ENCODE measurements at regions not wholly inside any gene's neighbourhood (a gene's known extent, or its start where the extent isn't known, plus 50 kb on each side); places are given as distances from the start of the nearest gene placed in this dataset.

DNA sequence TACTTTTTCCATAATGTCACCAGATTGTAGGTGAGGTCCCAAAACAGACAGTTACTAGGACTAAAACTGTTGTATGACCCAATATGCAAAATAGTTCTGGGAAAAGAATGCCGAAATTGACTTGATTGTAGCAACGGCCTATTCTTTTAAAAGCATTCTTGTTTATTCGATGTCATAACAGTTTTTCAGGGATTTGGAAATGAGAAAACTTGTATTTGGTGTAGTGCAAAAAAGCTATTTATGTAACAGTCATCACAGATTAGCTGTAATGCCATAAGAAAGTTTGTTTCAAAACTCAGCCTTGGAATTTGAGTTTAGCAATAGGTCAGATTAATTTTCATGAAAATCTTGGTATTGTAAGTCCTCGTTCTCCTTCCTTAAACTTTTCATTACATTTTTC is 69.2 kb upstream of the DIAPH2 start:
- TF ChIP-seq, protein P1, sequence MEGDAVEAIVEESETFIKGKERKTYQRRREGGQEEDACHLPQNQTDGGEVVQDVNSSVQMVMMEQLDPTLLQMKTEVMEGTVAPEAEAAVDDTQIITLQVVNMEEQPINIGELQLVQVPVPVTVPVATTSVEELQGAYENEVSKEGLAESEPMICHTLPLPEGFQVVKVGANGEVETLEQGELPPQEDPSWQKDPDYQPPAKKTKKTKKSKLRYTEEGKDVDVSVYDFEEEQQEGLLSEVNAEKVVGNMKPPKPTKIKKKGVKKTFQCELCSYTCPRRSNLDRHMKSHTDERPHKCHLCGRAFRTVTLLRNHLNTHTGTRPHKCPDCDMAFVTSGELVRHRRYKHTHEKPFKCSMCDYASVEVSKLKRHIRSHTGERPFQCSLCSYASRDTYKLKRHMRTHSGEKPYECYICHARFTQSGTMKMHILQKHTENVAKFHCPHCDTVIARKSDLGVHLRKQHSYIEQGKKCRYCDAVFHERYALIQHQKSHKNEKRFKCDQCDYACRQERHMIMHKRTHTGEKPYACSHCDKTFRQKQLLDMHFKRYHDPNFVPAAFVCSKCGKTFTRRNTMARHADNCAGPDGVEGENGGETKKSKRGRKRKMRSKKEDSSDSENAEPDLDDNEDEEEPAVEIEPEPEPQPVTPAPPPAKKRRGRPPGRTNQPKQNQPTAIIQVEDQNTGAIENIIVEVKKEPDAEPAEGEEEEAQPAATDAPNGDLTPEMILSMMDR (IDR thresholded peaks at IDR 0.05; ENCODE audit: low read depth, low read length, missing control alignments) = no peak
- H3K27ac ChIP-seq = no peak overlapping the region
- DNase-seq = no peak
- H3K27me3 ChIP-seq (replicated peaks) = no peaks in the 10 kb centered on the region
- no peak overlapping the region for H3K4me3 ChIP-seq (ENCODE audit: low read depth, low read length)
- in situ Hi-C loops (cut with HindIII; ENCODE audit: low pct_ligation_motif_present, low sequenced_read_pairs) = no loop called here
- H3K36me3 ChIP-seq (replicated peaks) = no peaks in the 10 kb centered on the region

DNA sequence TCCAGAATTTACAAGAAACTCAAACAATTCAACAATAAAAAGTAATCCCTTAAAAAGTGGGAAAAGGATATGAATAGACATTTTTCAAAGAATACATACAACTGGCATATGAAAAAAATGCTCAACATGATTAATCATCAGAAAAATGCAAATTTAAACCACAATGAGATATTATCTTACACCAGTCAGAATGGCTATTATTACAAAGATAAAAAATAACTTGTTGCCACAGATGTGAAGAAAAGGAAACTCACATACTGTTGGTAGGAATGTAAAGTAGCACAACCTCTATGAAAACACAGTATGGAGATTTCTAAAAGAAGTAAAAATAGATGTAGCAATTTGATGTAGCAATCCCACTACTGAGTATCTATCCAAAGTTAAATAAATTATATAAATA is 65.1 kb upstream of the DIAPH2 start:
- DNase-seq = no peak
- Histone ChIP-seq H3K4me3 (ENCODE audit: low read depth, low read length) (no peak overlapping the region), H3K36me3 (replicated peaks) (no peaks in the 10 kb centered on the region), H3K27me3 (replicated peaks) (no peaks in the 10 kb centered on the region), H3K27ac (no peak overlapping the region)
- TF ChIP-seq, protein P1 (IDR thresholded peaks at IDR 0.05; ENCODE audit: low read depth, low read length, missing control alignments) = no peak
- in situ Hi-C loops (cut with HindIII; ENCODE audit: low pct_ligation_motif_present, low sequenced_read_pairs) = no loop called here

DNA sequence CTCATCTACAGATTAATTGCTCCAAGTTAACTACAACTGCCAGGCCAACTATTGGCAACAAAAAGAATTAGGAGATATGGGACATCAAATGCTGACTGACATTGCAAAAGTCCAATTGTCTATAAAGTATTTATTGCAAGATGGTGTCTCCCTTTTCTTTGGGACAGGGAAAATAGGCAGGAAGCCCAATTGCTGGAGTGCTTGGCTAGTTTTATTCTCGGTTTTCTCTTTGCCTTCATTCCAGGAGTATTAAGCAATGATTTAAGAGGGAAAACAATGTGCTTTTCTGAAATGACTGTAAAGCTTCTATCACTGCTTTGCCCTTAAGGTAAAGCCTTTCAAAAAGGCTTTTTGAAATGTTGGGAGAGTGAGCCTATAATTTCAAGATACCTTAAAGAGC is 62.8 kb upstream of the DIAPH2 start:
- no peaks in the 10 kb centered on the region for H3K27me3 ChIP-seq (replicated peaks)
- DNase-seq = no peak
- TF ChIP-seq, protein P1 (IDR thresholded peaks at IDR 0.05; ENCODE audit: low read depth, low read length, missing control alignments) = no peak
- H3K36me3 ChIP-seq (replicated peaks) = no peaks in the 10 kb centered on the region
- in situ Hi-C loops (cut with HindIII; ENCODE audit: low pct_ligation_motif_present, low sequenced_read_pairs) = no loop called here
- H3K4me3 ChIP-seq (ENCODE audit: low read depth, low read length) = no peak overlapping the region
- H3K27ac ChIP-seq = no peak overlapping the region
